Hepatocyte (in vitro differentiated cells): ENCODE measurements at regions not wholly inside any gene's neighbourhood (a gene's known extent, or its start where the extent isn't known, plus 50 kb on each side); places are given as distances from the start of the nearest gene placed in this dataset.
"Not testable (repeated sequence)": the region's sequence is repeated elsewhere in the genome, so short reads cannot be mapped to it uniquely, and the experiment has no call there.

Experiments used
- DNase-seq: peaks from one replicate; pipeline ENCODE4 v3.0.0-alpha.2; 2016; ENCODE audit warnings: low spot score
- H2AFZ ChIP-seq: fragments of 200-600 bp; sonication (generic); 2 replicates; pipeline ENCODE4 v1.6.0; 2016; ENCODE audit warnings: antibody characterized with exemption, mild to moderate bottlenecking
- H3K27ac ChIP-seq: fragments of 200-600 bp; sonication (generic); 2 replicates; pipeline ENCODE4 v1.5.1; 2016; ENCODE audit warnings: mild to moderate bottlenecking
- H3K27me3 ChIP-seq: fragments of 200-600 bp; sonication (generic); 2 replicates; pipeline ENCODE4 v1.6.1; 2016
- H3K36me3 ChIP-seq: fragments of 200-600 bp; sonication (generic); replicated peaks from 2 replicates; pipeline ENCODE4 v1.5.1; 2016; ENCODE audit warnings: low read depth; ENCODE audit not compliant: insufficient read depth
- H3K4me1 ChIP-seq: fragments of 200-600 bp; sonication (generic); 2 replicates; pipeline ENCODE4 v1.5.1; 2016; ENCODE audit warnings: mild to moderate bottlenecking, moderate library complexity; ENCODE audit not compliant: insufficient read depth
- H3K4me2 ChIP-seq: fragments of 200-600 bp; sonication (generic); 2 replicates; pipeline ENCODE4 v1.6.0; 2016
- H3K4me3 ChIP-seq: fragments of 200-600 bp; sonication (generic); 2 replicates; pipeline ENCODE4 v1.5.1; 2016; ENCODE audit warnings: mild to moderate bottlenecking
- H3K79me2 ChIP-seq: fragments of 200-600 bp; sonication (generic); 2 replicates; pipeline ENCODE4 v1.6.0; 2017; ENCODE audit warnings: mild to moderate bottlenecking
- H3K9me2 ChIP-seq: fragments of 200-600 bp; sonication (generic); replicated peaks from 2 replicates; pipeline ENCODE4 v1.6.0; 2017; ENCODE audit warnings: mild to moderate bottlenecking; ENCODE audit not compliant: insufficient read depth
- H3K9me3 ChIP-seq: fragments of 200-600 bp; sonication (generic); 2 replicates; pipeline ENCODE4 v1.5.1; 2016; ENCODE audit warnings: low read depth, mild to moderate bottlenecking
- H4K20me1 ChIP-seq: fragments of 200-600 bp; sonication (generic); 2 replicates; pipeline ENCODE4 v1.6.0; 2016; ENCODE audit warnings: mild to moderate bottlenecking; ENCODE audit not compliant: insufficient read depth, poor library complexity, severe bottlenecking
- CTCF ChIP-seq: fragments of 200-600 bp; sonication (generic); IDR thresholded peaks from 2 replicates; pipeline ENCODE4 v1.5.1; 2016; ENCODE audit warnings: antibody characterized with exemption, mild to moderate bottlenecking; ENCODE audit not compliant: poor library complexity
- EZH2 ChIP-seq: fragments of 200-600 bp; sonication (generic); IDR thresholded peaks from 2 replicates; pipeline ENCODE4 v1.6.1; 2016; ENCODE audit warnings: antibody characterized with exemption, mild to moderate bottlenecking, borderline replicate concordance
- EZH2phosphoT487 ChIP-seq: fragments of 200-600 bp; sonication (generic); IDR thresholded peaks from one replicate; pipeline ENCODE4 v1.6.1; 2018; ENCODE audit warnings: antibody characterized with exemption, mild to moderate bottlenecking, low read depth, moderate library complexity; ENCODE audit not compliant: unreplicated experiment, severe bottlenecking
- WGBS: methylation state at CpG from one replicate; pipeline ENCODE4 v1.1.6; 2016; ENCODE audit warnings: low lambda C conversion rate; ENCODE audit errors: missing lambda C conversion rate; 5-methylcytosine and 5-hydroxymethylcytosine counted together

GRCh38 chr15:38847666-38848065 is 283.1 kb upstream of the RASGRP1 start:
- Histone ChIP-seq H3K27me3 (no peaks in the 10 kb centered on the region), H3K27ac (no peak overlapping the region), H4K20me1 (no peaks in the 10 kb centered on the region), H3K4me1 (peaks cover 14% of the 10 kb centered on the region), H2AFZ (no peak overlapping the region), H3K4me3 (no peak overlapping the region), H3K4me2 (no peak overlapping the region), H3K9me3 (no peaks in the 10 kb centered on the region), H3K79me2 (no peaks in the 10 kb centered on the region), H3K9me2 (no peaks in the 10 kb centered on the region), H3K36me3 (no peaks in the 10 kb centered on the region)
- TF ChIP-seq CTCF (no peak), EZH2phosphoT487 (no peak), EZH2 (no peak)
- WGBS = 87% methylated on average over 5 of the region's 5 CpGs
- no peak for DNase-seq

- Histone ChIP-seq H3K4me1 (peaks cover 14% of the 10 kb centered on the region), H3K9me3 (no peaks in the 10 kb centered on the region), H3K27ac (no peak overlapping the region), H3K36me3 (no peaks in the 10 kb centered on the region), H3K27me3 (no peaks in the 10 kb centered on the region), H3K79me2 (no peaks in the 10 kb centered on the region), H2AFZ (no peak overlapping the region), H3K9me2 (no peaks in the 10 kb centered on the region), H4K20me1 (no peaks in the 10 kb centered on the region), H3K4me2 (no peak overlapping the region), H3K4me3 (no peak overlapping the region)
- DNase-seq = no peak
- no peak for TF ChIP-seq CTCF
- TF ChIP-seq EZH2phosphoT487 = no peak
- no peak for TF ChIP-seq EZH2
- WGBS = 0% methylated on average over 1 of the region's 1 CpG
Observed at GRCh38 chr15:38849046-38849445, 284.4 kb upstream of the RASGRP1 start.

- not testable (repeated sequence) for H3K4me1 ChIP-seq, H3K27me3 ChIP-seq, H3K36me3 ChIP-seq, H3K4me2 ChIP-seq, H3K9me3 ChIP-seq, H3K9me2 ChIP-seq, H3K4me3 ChIP-seq, H3K79me2 ChIP-seq, H2AFZ ChIP-seq, H3K27ac ChIP-seq, DNase-seq, H4K20me1 ChIP-seq
- WGBS = 100% methylated on average over 1 of the region's 1 CpG
Observed at GRCh38 chr15:38852188-38852587, 287.6 kb upstream of the RASGRP1 start.

- Histone ChIP-seq H3K36me3 (no peaks in the 10 kb centered on the region), H3K4me2 (no peak overlapping the region), H3K79me2 (no peaks in the 10 kb centered on the region), H3K27me3 (no peaks in the 10 kb centered on the region), H3K4me1 (no peaks in the 10 kb centered on the region), H2AFZ (no peak overlapping the region), H4K20me1 (no peaks in the 10 kb centered on the region), H3K9me3 (no peaks in the 10 kb centered on the region), H3K4me3 (no peak overlapping the region), H3K9me2 (no peaks in the 10 kb centered on the region), H3K27ac (no peak overlapping the region)
- 33% methylated on average over 1 of the region's 1 CpG for WGBS
- peak; percentile 21 for TF ChIP-seq CTCF
- TF ChIP-seq EZH2 = no peak
- DNase-seq = peak; percentile 14
Observed at GRCh38 chr15:38853608-38854007, 289.0 kb upstream of the RASGRP1 start.
